ENCODE measurements at regions not wholly inside any gene's neighbourhood (a gene's known extent, or its start where the extent isn't known, plus 50 kb on each side); places are given as distances from the start of the nearest gene placed in this dataset.
"Not testable (repeated sequence)": the region's sequence is repeated elsewhere in the genome, so short reads cannot be mapped to it uniquely, and the experiment has no call there.

- no peaks in the 10 kb centered on the region for H3K9me3 ChIP-seq
- no peak overlapping the region for H3K4me3 ChIP-seq
- no peak overlapping the region for H3K27ac ChIP-seq
- H3K36me3 ChIP-seq: no peaks in the 10 kb centered on the region
- no peak for TF ChIP-seq CTCF (IDR thresholded peaks at IDR 0.05)
- TF ChIP-seq POLR2AphosphoS5 (IDR thresholded peaks at IDR 0.05): no peak
- TF ChIP-seq POLR2A (IDR thresholded peaks at IDR 0.05): no peak
- H3K4me1 ChIP-seq: no peaks in the 10 kb centered on the region
- intact Hi-C loops (cut with DNase I; ENCODE audit: low total_unique reads): no loop called here
- DNase-seq (ENCODE audit: low spot score in 2 of 2): no peak
- H3K27me3 ChIP-seq: no peaks in the 10 kb centered on the region
Measured at GRCh38 chr11:44470854-44471253, 94.6 kb upstream of the CD82 start.

GRCh38 chr11:44471603-44472002 is 93.9 kb upstream of the CD82 start:
- no peak for DNase-seq (ENCODE audit: low spot score in 2 of 2)
- Histone ChIP-seq H3K4me3 (no peak overlapping the region), H3K27me3 (no peaks in the 10 kb centered on the region), H3K9me3 (no peaks in the 10 kb centered on the region), H3K27ac (no peak overlapping the region), H3K36me3 (no peaks in the 10 kb centered on the region), H3K4me1 (no peaks in the 10 kb centered on the region)
- intact Hi-C loops (cut with DNase I; ENCODE audit: low total_unique reads): no loop called here
- TF ChIP-seq POLR2AphosphoS5 (IDR thresholded peaks at IDR 0.05) (no peak), CTCF (IDR thresholded peaks at IDR 0.05) (no peak), POLR2A (IDR thresholded peaks at IDR 0.05) (no peak)

- Histone ChIP-seq H3K9me3 (no peaks in the 10 kb centered on the region), H3K4me1 (no peaks in the 10 kb centered on the region), H3K36me3 (no peaks in the 10 kb centered on the region), H3K27me3 (no peaks in the 10 kb centered on the region), H3K4me3 (no peak overlapping the region), H3K27ac (no peak overlapping the region)
- no peak for TF ChIP-seq POLR2A (IDR thresholded peaks at IDR 0.05)
- TF ChIP-seq POLR2AphosphoS5 (IDR thresholded peaks at IDR 0.05): no peak
- TF ChIP-seq CTCF (IDR thresholded peaks at IDR 0.05): no peak
- DNase-seq (ENCODE audit: low spot score in 2 of 2): no peak
- intact Hi-C loops (cut with DNase I; ENCODE audit: low total_unique reads): no loop called here
Measured at GRCh38 chr11:44472916-44473315, 92.5 kb upstream of the CD82 start.

- no peaks in the 10 kb centered on the region for H3K27me3 ChIP-seq
- H3K27ac ChIP-seq: no peak overlapping the region
Measured at GRCh38 chr11:44474702-44475101, 90.8 kb upstream of the CD82 start.

GRCh38 chr11:44475114-44475686 is 90.3 kb upstream of the CD82 start:
- no peak for DNase-seq (ENCODE audit: low spot score in 2 of 2)
- intact Hi-C loops (cut with DNase I; ENCODE audit: low total_unique reads): no loop called here
- H3K9me3 ChIP-seq: no peaks in the 10 kb centered on the region
- no peaks in the 10 kb centered on the region for H3K27me3 ChIP-seq
- H3K27ac ChIP-seq: no peak overlapping the region
- H3K4me1 ChIP-seq: no peaks in the 10 kb centered on the region
- no peaks in the 10 kb centered on the region for H3K36me3 ChIP-seq
- no peak for TF ChIP-seq POLR2A (IDR thresholded peaks at IDR 0.05)
- TF ChIP-seq POLR2AphosphoS5 (IDR thresholded peaks at IDR 0.05): no peak
- no peak for TF ChIP-seq CTCF (IDR thresholded peaks at IDR 0.05)
- H3K4me3 ChIP-seq: no peak overlapping the region

More at GRCh38 chr11:44474702-44475101, 90.8 kb upstream of the CD82 start:
- Histone ChIP-seq H3K4me3 (no peak overlapping the region), H3K36me3 (no peaks in the 10 kb centered on the region), H3K4me1 (no peaks in the 10 kb centered on the region), H3K9me3 (no peaks in the 10 kb centered on the region)
- DNase-seq (ENCODE audit: low spot score in 2 of 2): no peak
- intact Hi-C loops (cut with DNase I; ENCODE audit: low total_unique reads): no loop called here
- no peak for TF ChIP-seq POLR2A (IDR thresholded peaks at IDR 0.05)
- no peak for TF ChIP-seq POLR2AphosphoS5 (IDR thresholded peaks at IDR 0.05)
- TF ChIP-seq CTCF (IDR thresholded peaks at IDR 0.05): no peak

- DNase-seq (ENCODE audit: low spot score in 2 of 2); intact Hi-C loops (cut with DNase I; ENCODE audit: low total_unique reads); H3K36me3 ChIP-seq; H3K4me1 ChIP-seq; H3K9me3 ChIP-seq; H3K27me3 ChIP-seq; H3K4me3 ChIP-seq; H3K27ac ChIP-seq: not testable (repeated sequence)
Measured at GRCh38 chr11:44482338-44482737, 83.1 kb upstream of the CD82 start.
